Osteoblast (primary cell): ENCODE measurements at regions not wholly inside any gene's neighbourhood (a gene's known extent, or its start where the extent isn't known, plus 50 kb on each side); places are given as distances from the start of the nearest gene placed in this dataset.

Source experiments
- DNase-seq: peaks from one replicate; pipeline ENCODE4 v3.0.0; 2011; ENCODE audit warnings: low spot score, mixed read lengths; ENCODE audit not compliant: insufficient read length; ENCODE audit errors: missing footprints
- H2AFZ ChIP-seq: 2 replicates; pipeline ENCODE4 v1.6.0; 2011; ENCODE audit warnings: mild to moderate bottlenecking, low read length
- H3K27ac ChIP-seq: 2 replicates; pipeline ENCODE4 v1.5.1; 2011; ENCODE audit warnings: mild to moderate bottlenecking, low read depth, low read length, moderate library complexity
- H3K27me3 ChIP-seq: 2 replicates; pipeline ENCODE4 v1.6.0; 2012; ENCODE audit warnings: mild to moderate bottlenecking, control low read depth, inconsistent platforms, low read length, moderate library complexity; ENCODE audit not compliant: insufficient read depth
- H3K36me3 ChIP-seq: 2 replicates; pipeline ENCODE4 v1.5.1; 2011; ENCODE audit warnings: mild to moderate bottlenecking, low read length, control low read depth, moderate library complexity; ENCODE audit not compliant: insufficient read depth
- H3K4me1 ChIP-seq: 2 replicates; pipeline ENCODE4 v1.5.1; 2011; ENCODE audit warnings: mild to moderate bottlenecking, low read length, control low read depth, moderate library complexity; ENCODE audit not compliant: insufficient read depth
- H3K4me2 ChIP-seq: 2 replicates; pipeline ENCODE4 v1.6.0; 2011; ENCODE audit warnings: mild to moderate bottlenecking, low read length; ENCODE audit not compliant: insufficient read depth
- H3K4me3 ChIP-seq: fragments of 200-600 bp; sonication (generic); 3 replicates; pipeline ENCODE4 v1.5.1; 2012; ENCODE audit warnings: mild to moderate bottlenecking, low read length, inconsistent platforms; ENCODE audit not compliant: insufficient read depth
- H3K79me2 ChIP-seq: 2 replicates; pipeline ENCODE4 v1.6.0; 2012; ENCODE audit warnings: mild to moderate bottlenecking, low read length, control low read depth, inconsistent platforms; ENCODE audit not compliant: insufficient read depth
- H3K9me3 ChIP-seq: 2 replicates; pipeline ENCODE4 v1.5.1; 2011; ENCODE audit warnings: low read depth, low read length, control low read depth
- H4K20me1 ChIP-seq: 2 replicates; pipeline ENCODE4 v1.6.0; 2012; ENCODE audit warnings: mild to moderate bottlenecking, low read length, control low read depth; ENCODE audit not compliant: insufficient read depth
- TF ChIP-seq, protein P1 (sequence below): IDR thresholded peaks from 2 replicates; pipeline ENCODE4 v1.5.1; 2011; ENCODE audit warnings: mild to moderate bottlenecking, low read depth, low read length, moderate library complexity; ENCODE audit errors: extremely low read depth

DNA sequence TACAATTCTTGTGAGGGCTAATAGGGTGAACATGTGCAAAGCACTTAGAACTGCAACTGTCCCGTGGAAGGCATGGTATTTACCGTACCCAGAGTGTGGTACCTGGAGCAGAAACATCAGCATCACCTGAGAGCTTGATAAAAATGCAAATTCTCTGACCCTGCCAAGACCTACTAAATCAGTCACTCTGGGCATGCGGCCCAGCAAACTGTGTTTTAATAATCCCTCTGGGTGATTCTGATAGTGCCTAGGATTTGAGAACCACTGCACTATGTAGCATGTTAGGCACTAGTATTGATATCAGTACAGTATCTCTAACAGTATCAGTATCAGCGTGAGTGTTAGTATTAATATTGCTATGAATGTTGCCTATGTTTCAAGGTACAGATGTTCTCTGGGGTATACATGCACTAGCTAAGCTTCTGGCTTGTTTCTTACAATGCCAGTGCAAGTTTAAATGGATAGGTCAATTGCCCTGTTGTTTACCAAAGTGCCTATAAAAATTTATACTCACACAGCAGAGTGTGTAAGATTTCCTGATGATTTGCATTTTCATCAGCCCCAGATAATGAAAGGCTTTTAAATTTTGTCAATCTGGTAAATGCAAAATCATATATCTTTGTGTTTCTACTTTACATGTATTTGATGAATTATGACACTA is 354.0 kb downstream of the HS3ST1 start:
- no peak overlapping the region for H2AFZ ChIP-seq
- H3K36me3 ChIP-seq = no peaks in the 10 kb centered on the region
- H3K4me2 ChIP-seq = no peak overlapping the region
- TF ChIP-seq, protein P1, sequence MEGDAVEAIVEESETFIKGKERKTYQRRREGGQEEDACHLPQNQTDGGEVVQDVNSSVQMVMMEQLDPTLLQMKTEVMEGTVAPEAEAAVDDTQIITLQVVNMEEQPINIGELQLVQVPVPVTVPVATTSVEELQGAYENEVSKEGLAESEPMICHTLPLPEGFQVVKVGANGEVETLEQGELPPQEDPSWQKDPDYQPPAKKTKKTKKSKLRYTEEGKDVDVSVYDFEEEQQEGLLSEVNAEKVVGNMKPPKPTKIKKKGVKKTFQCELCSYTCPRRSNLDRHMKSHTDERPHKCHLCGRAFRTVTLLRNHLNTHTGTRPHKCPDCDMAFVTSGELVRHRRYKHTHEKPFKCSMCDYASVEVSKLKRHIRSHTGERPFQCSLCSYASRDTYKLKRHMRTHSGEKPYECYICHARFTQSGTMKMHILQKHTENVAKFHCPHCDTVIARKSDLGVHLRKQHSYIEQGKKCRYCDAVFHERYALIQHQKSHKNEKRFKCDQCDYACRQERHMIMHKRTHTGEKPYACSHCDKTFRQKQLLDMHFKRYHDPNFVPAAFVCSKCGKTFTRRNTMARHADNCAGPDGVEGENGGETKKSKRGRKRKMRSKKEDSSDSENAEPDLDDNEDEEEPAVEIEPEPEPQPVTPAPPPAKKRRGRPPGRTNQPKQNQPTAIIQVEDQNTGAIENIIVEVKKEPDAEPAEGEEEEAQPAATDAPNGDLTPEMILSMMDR = no peak
- H3K4me1 ChIP-seq = no peaks in the 10 kb centered on the region
- no peak for DNase-seq
- H4K20me1 ChIP-seq = no peaks in the 10 kb centered on the region
- no peak overlapping the region for H3K27ac ChIP-seq
- no peaks in the 10 kb centered on the region for H3K27me3 ChIP-seq
- H3K79me2 ChIP-seq = no peaks in the 10 kb centered on the region
- H3K9me3 ChIP-seq = no peaks in the 10 kb centered on the region
- H3K4me3 ChIP-seq = no peak overlapping the region

- Histone ChIP-seq H3K27me3 (no peaks in the 10 kb centered on the region), H3K4me2 (no peak overlapping the region), H2AFZ (no peak overlapping the region), H3K4me3 (no peak overlapping the region), H3K79me2 (no peaks in the 10 kb centered on the region), H3K27ac (no peak overlapping the region), H3K4me1 (no peaks in the 10 kb centered on the region), H4K20me1 (no peaks in the 10 kb centered on the region), H3K9me3 (no peaks in the 10 kb centered on the region), H3K36me3 (no peaks in the 10 kb centered on the region)
- DNase-seq = no peak
- TF ChIP-seq, protein P1 = no peak
These were observed 355.1 kb downstream of the HS3ST1 start for GRCh38 chr4:11073621-11074051.

- H2AFZ ChIP-seq = no peak overlapping the region
- TF ChIP-seq, protein P1 = no peak
- H3K27me3 ChIP-seq = no peaks in the 10 kb centered on the region
- H3K36me3 ChIP-seq = no peaks in the 10 kb centered on the region
- H3K79me2 ChIP-seq = no peaks in the 10 kb centered on the region
- H4K20me1 ChIP-seq = no peaks in the 10 kb centered on the region
- DNase-seq = no peak
- no peak overlapping the region for H3K4me3 ChIP-seq
- no peak overlapping the region for H3K27ac ChIP-seq
- no peaks in the 10 kb centered on the region for H3K9me3 ChIP-seq
- H3K4me2 ChIP-seq = no peak overlapping the region
- H3K4me1 ChIP-seq = no peaks in the 10 kb centered on the region
These were observed 355.7 kb downstream of the HS3ST1 start for GRCh38 chr4:11072999-11073398.

DNA sequence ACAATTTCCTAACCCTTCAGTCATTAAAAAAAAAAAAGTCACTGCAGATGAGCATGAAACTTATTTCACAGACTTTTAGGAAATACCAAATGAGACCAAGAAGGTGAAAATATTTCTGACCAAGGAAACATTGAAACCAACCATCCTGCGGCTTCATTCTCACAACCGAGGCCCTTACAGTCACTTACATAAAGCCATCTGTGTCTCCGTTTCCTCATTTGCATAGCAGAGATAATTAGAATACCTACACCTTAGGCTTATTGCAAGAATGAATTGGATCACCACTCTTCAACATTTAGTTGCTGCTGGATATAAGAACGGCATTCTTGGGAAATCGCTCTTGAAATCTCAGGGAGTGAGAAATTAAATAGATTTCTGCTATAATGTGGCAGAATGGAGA is 356.2 kb downstream of the HS3ST1 start:
- H3K79me2 ChIP-seq = no peaks in the 10 kb centered on the region
- no peaks in the 10 kb centered on the region for H3K27me3 ChIP-seq
- no peaks in the 10 kb centered on the region for H3K36me3 ChIP-seq
- no peaks in the 10 kb centered on the region for H3K9me3 ChIP-seq
- no peak overlapping the region for H3K4me3 ChIP-seq
- H3K4me1 ChIP-seq = no peaks in the 10 kb centered on the region
- H2AFZ ChIP-seq = no peak overlapping the region
- TF ChIP-seq, protein P1 = no peak
- H3K27ac ChIP-seq = no peak overlapping the region
- no peaks in the 10 kb centered on the region for H4K20me1 ChIP-seq
- no peak overlapping the region for H3K4me2 ChIP-seq
- DNase-seq = no peak
